Endothelial cell of umbilical vein (primary cell): ENCODE measurements at regions not wholly inside any gene's neighbourhood (a gene's known extent, or its start where the extent isn't known, plus 50 kb on each side); places are given as distances from the start of the nearest gene placed in this dataset.

Experiments
- BruUV-seq: library from RNA; stranded (reverse); fragments of 400-500 nt; replicated peaks from 2 replicates; lab custom pipeline; 2021; lab: Mats Ljungman, UMichigan
- CTCF ChIA-PET: fragments of 300-600, 350-600 bp; sonication (Branson Sonifier 250); formaldehyde crosslinking; loops from one replicate; lab custom pipeline; 2021; ENCODE audit warnings: antibody characterized with exemption, inconsistent platforms; lab: Charles Lee
- POLR2A ChIA-PET: fragments of 300-600, 350-600 bp; sonication (Branson Sonifier 250); formaldehyde crosslinking; loops from one replicate; lab custom pipeline; 2021; ENCODE audit warnings: antibody characterized with exemption, inconsistent platforms; lab: Charles Lee
- DNase-seq: peaks from one replicate; pipeline ENCODE4 v3.0.0-alpha.2; 2011; ENCODE audit warnings: low read depth, low spot score
- FAIRE-seq: peaks from 2 replicates; lab custom pipeline; 2011; peaks lifted over from hg19 to GRCh38; lab: Jason Lieb, UNC
- H2AFZ ChIP-seq: 2 replicates; pipeline ENCODE4 v1.6.0; 2012; ENCODE audit warnings: low read depth, low read length, control low read depth, inconsistent platforms
- H3K27ac ChIP-seq: 2 replicates; pipeline ENCODE4 v1.5.1; 2011; ENCODE audit warnings: low read depth, mild to moderate bottlenecking, control low read depth, low read length, moderate library complexity; ENCODE audit not compliant: insufficient read depth
- H3K27me3 ChIP-seq, 2 experiments: 2 replicates each; pipeline versions ENCODE4 v1.6.0 to v1.6.1; 2011; ENCODE audit warnings: low read length in 2 of 2, mixed read lengths in 1 of 2; ENCODE audit not compliant: control insufficient read depth in 2 of 2, insufficient read depth in 2 of 2
- H3K36me3 ChIP-seq, 2 experiments: 2 replicates in 1 of 2; 3 replicates in 1 of 2; pipeline ENCODE4 v1.5.1; 2011; ENCODE audit warnings: low read length in 2 of 2, mild to moderate bottlenecking in 1 of 2, moderate library complexity in 1 of 2; ENCODE audit not compliant: control insufficient read depth in 2 of 2, insufficient read depth in 2 of 2; ENCODE audit errors: extremely low read depth in 1 of 2
- H3K4me1 ChIP-seq: 3 replicates; pipeline ENCODE4 v1.5.1; 2011; ENCODE audit warnings: mild to moderate bottlenecking, low read length; ENCODE audit not compliant: control insufficient read depth, insufficient read depth; ENCODE audit errors: extremely low read depth
- H3K4me2 ChIP-seq: 2 replicates; pipeline ENCODE4 v1.6.1; 2011; ENCODE audit warnings: low read length, control low read depth, mixed read lengths; ENCODE audit not compliant: insufficient read depth
- H3K4me3 ChIP-seq, 3 experiments: fragments of 200-600 bp in 1 of 3; sonication (generic), shearing (Covaris generic) in 1 of 3; replicated peaks in 1 of 3; 2 replicates each; pipeline ENCODE4 v1.5.1; 2011 to 2016; ENCODE audit warnings: control low read depth in 3 of 3, low read length in 3 of 3, mild to moderate bottlenecking in 2 of 3, inconsistent platforms in 1 of 3, low read depth in 1 of 3, moderate library complexity in 1 of 3; ENCODE audit not compliant: insufficient read depth in 1 of 3
- H3K79me2 ChIP-seq: 2 replicates; pipeline ENCODE4 v1.6.0; 2012; ENCODE audit warnings: low read length, inconsistent platforms; ENCODE audit not compliant: control insufficient read depth, insufficient read depth
- H3K9ac ChIP-seq: replicated peaks from 2 replicates; pipeline ENCODE3; 2011; ENCODE audit warnings: low read length, control low read depth; ENCODE audit not compliant: insufficient read depth; ENCODE audit errors: extremely low read depth
- H3K9me1 ChIP-seq: replicated peaks from 3 replicates; pipeline ENCODE4 v1.6.0; 2011; ENCODE audit warnings: mild to moderate bottlenecking, low read length; ENCODE audit not compliant: control insufficient read depth, insufficient read depth; ENCODE audit errors: extremely low read depth
- H3K9me3 ChIP-seq: replicated peaks from 2 replicates; pipeline ENCODE4 v1.5.1; 2012; ENCODE audit warnings: low read length, inconsistent platforms; ENCODE audit not compliant: control insufficient read depth, insufficient read depth
- H4K20me1 ChIP-seq: replicated peaks from 2 replicates; pipeline ENCODE3; 2011; ENCODE audit warnings: mild to moderate bottlenecking, low read length; ENCODE audit not compliant: control insufficient read depth, insufficient read depth; ENCODE audit errors: extremely low read depth
- EZH2 ChIP-seq: IDR thresholded peaks from 2 replicates; pipeline ENCODE4 v1.6.1; 2012; ENCODE audit warnings: borderline replicate concordance, low read depth, mild to moderate bottlenecking, moderate library complexity, low read length, inconsistent platforms; ENCODE audit not compliant: severe bottlenecking
- MAX ChIP-seq: IDR thresholded peaks from 2 replicates; pipeline ENCODE4 v1.6.1; 2011; ENCODE audit not compliant: insufficient read depth, insufficient read length
- POLR2A ChIP-seq: IDR thresholded peaks from 2 replicates; pipeline ENCODE4 v1.6.1; 2012; ENCODE audit warnings: low read depth, mild to moderate bottlenecking, control low read depth, low read length
- POLR2AphosphoS5 ChIP-seq: IDR thresholded peaks from 2 replicates; pipeline ENCODE4 v1.6.1; 2012; ENCODE audit warnings: low read depth, mild to moderate bottlenecking, control low read depth, low read length, moderate library complexity; ENCODE audit not compliant: insufficient read depth
- dilution Hi-C: fragments of 300-500 bp; cut with MboI; formaldehyde crosslinking; loops from one replicate; pipeline ENCODE4 v1.15.0; 2019; ENCODE audit warnings: low sequenced_read_pairs; ENCODE audit not compliant: extremely low pct_ligation_motif_present
- intact Hi-C: fragments of 100-400 bp; cut with micrococcal nuclease; formaldehyde crosslinking; loops from one replicate; pipeline ENCODE4 v1.10.0; 2022
- TF ChIP-seq, protein P1 (sequence below), 2 donors: IDR thresholded peaks; 1 replicate in 1 of 2; 2 replicates in 1 of 2; pipeline ENCODE4 v1.5.1; 2011; ENCODE audit warnings: low read length in 2 of 2, mild to moderate bottlenecking in 2 of 2, moderate library complexity in 2 of 2, control low read depth in 1 of 2, inconsistent platforms in 1 of 2, low read depth in 1 of 2; ENCODE audit not compliant: insufficient read depth in 1 of 2; ENCODE audit errors: extremely low read depth in 1 of 2

GRCh38 chr22:47558828-47559700 lies 796.6 kb downstream of the TBC1D22A start:
- dilution Hi-C loops (no loop called here), intact Hi-C loops (no loop called here)
- Histone ChIP-seq H3K79me2 (no peaks in the 10 kb centered on the region), H3K36me3 (no peaks in the 10 kb centered on the region), H3K27me3 (no peaks in the 10 kb centered on the region), H3K27ac (no peak overlapping the region), H3K4me1 (no peaks in the 10 kb centered on the region), H3K9me3 (peaks cover 9% of the 10 kb centered on the region), H3K9me1 (no peaks in the 10 kb centered on the region), H3K9ac (no peak overlapping the region), H4K20me1 (no peaks in the 10 kb centered on the region), H2AFZ (no peak overlapping the region), H3K4me2 (no peak overlapping the region), H3K4me3 (no peak overlapping the region)
- FAIRE-seq (no peak), DNase-seq (no peak)
- CTCF ChIA-PET, result no interaction called here
- TF ChIP-seq POLR2AphosphoS5 (no peak), MAX (no peak), EZH2 (no peak), POLR2A (no peak)
- TF ChIP-seq, protein P1, sequence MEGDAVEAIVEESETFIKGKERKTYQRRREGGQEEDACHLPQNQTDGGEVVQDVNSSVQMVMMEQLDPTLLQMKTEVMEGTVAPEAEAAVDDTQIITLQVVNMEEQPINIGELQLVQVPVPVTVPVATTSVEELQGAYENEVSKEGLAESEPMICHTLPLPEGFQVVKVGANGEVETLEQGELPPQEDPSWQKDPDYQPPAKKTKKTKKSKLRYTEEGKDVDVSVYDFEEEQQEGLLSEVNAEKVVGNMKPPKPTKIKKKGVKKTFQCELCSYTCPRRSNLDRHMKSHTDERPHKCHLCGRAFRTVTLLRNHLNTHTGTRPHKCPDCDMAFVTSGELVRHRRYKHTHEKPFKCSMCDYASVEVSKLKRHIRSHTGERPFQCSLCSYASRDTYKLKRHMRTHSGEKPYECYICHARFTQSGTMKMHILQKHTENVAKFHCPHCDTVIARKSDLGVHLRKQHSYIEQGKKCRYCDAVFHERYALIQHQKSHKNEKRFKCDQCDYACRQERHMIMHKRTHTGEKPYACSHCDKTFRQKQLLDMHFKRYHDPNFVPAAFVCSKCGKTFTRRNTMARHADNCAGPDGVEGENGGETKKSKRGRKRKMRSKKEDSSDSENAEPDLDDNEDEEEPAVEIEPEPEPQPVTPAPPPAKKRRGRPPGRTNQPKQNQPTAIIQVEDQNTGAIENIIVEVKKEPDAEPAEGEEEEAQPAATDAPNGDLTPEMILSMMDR (IDR thresholded peaks at IDR 0.05; ENCODE audit: extremely low read depth in 1 of 2, insufficient read depth in 1 of 2, low read depth in 1 of 2, low read length in 2 of 2), result no peak
- no TSS peak for BruUV-seq
- POLR2A ChIA-PET, result no interaction called here
